HG03064 (cell line): ENCODE measurements at regions not wholly inside any gene's neighbourhood (a gene's known extent, or its start where the extent isn't known, plus 50 kb on each side); places are given as distances from the start of the nearest gene placed in this dataset.

Source experiments
- ATAC-seq: cut with Tn5 transposase; IDR thresholded peaks from one replicate; pipeline ENCODE4 v1.9.1; 2021; ENCODE audit warnings: low read depth; ENCODE audit not compliant: unreplicated experiment

DNA sequence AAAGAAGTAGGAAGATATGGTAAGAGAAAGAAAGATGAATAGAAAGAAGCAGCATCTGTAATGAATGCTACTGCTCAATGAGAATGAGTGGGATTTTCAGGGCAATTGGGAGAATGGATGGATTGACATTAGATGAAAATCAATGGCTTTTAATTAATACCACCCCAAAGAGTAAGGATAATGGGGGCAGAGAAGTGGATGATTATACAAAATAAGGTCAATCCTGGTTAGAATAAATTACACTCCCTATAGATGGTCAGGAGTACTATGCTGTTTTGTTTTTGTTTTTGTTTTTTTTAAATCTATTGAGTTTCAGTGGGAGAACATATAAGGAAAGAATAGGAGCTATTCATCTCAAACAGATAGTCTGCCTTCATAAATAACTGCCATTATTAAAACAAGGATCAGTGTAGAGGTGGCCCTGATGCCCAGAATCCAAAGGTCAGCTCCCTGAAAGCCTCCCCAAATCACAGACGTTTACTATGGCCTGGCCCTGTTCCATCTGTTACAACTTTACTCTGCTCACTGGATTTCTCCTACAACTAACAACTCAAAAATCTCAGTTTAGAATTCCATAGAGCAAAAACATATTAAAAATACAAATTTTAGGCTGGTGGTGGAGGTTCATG is 535.4 kb upstream of the NRSN1 start:
- no peak for ATAC-seq

DNA sequence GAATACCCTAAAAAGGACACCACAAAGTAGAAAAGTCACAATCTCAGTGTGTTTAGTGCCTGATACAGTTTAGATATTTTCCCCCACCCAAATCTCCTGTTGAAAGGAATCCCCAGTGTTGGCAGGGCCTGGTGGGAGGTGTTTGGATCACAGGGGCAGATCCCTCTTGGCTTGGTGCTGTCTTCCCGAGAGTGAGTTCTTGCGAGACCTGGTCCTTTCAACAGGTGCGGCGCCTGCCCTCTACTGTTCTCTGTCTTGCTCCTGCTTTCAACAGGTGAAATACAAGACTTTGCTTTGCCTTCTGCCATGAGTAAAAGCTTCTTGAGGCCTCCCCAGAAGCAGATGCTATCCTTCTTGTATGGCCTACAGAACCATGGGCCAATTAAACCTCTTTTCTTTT is 534.3 kb upstream of the NRSN1 start:
- no peak for ATAC-seq

GRCh38 chr6:23600118-23600517 is 525.9 kb upstream of the NRSN1 start:
- ATAC-seq, result no peak

GRCh38 chr6:23601811-23602345 is 524.1 kb upstream of the NRSN1 start:
- no peak for ATAC-seq

- ATAC-seq, result no peak
Observed at GRCh38 chr6:23608931-23609435, 517.0 kb upstream of the NRSN1 start.

- ATAC-seq, result no peak
Observed at GRCh38 chr6:23611776-23612381, 514.1 kb upstream of the NRSN1 start.

GRCh38 chr6:23618366-23618765 is 507.6 kb upstream of the NRSN1 start:
- ATAC-seq, result no peak

DNA sequence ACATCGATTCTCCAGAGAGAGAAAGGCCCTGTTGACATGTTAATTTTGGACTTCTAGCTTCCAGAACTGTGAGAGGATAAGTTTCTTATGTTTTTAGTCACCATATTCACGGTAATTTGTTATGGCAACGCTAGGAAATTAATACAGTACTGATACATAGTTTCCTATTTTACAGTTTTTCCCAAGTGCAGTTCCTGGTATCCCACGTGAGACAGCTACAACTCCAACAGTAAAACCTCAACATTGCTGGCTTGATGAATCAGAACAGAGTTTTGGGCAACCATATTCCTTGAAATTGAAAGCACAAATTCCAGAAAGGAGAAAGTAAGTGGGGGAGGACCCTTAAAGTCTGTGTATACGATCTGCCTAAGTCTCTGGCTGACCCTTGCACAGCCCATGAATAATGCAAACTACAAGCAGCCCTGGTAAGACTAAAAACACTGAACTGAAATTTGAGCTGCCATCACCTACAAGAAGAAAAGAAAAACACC is 505.1 kb upstream of the NRSN1 start:
- ATAC-seq, result no peak

GRCh38 chr6:23630726-23631635 is 495.0 kb upstream of the NRSN1 start:
- no peak for ATAC-seq

GRCh38 chr6:23633996-23634395 is 492.0 kb upstream of the NRSN1 start:
- ATAC-seq, result no peak

DNA sequence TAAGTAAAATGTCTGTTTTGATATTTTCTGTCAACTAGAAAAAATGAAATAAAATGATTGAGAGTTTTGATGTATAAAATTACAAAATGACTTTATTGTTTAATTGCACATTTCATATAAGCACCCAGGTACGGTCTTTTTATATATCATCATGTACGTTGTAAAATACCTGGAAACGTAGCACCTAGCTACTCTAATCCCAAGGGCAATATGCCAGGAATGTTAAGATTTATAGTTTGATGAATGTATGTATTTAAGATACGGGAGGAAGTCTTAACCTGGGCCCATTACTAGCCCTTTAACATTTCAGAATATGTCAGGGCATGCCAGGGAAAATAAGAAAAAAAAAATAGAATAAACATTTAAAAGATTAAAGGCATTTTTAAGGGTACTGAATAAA is 490.9 kb upstream of the NRSN1 start:
- no peak for ATAC-seq

GRCh38 chr6:23637296-23637695 is 488.7 kb upstream of the NRSN1 start:
- ATAC-seq, result no peak

DNA sequence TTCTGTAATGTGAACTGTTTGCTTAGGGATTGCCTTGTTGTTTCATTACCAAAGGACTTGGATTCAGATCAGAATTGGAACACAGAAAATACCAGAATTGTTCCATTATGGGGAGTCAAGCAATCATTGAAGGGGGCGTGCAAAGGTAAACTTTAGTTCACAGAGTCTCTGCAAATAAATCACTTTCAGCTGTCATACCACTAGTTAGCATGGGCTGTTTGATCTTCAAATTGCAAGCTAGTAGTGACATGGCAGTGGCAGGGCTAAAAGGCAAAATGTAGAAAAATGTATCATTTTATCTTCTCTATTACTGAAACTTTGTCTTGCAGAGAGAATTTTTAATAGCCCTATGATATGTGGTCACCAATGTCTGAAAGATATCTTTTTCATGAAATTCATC is 483.2 kb upstream of the NRSN1 start:
- ATAC-seq, result no peak

DNA sequence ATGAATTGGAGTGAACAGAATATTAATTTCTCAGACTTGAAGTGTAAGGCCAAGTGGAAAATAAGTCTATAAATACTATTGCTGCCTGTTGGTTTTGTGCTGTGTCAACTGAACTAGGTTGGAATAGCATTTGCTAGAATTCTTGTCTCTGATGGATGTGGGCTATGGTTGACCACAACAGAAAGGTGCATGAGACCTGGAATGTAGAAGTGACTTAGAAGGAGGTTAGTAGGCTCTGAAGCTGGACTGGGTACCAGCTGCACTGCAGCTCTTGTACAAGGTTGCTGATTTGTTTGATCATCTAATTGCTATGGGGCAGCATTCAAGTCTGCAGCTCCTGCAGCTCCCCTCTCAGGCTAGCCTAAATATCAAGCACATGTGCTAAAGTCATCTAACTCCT is 479.0 kb upstream of the NRSN1 start:
- no peak for ATAC-seq

DNA sequence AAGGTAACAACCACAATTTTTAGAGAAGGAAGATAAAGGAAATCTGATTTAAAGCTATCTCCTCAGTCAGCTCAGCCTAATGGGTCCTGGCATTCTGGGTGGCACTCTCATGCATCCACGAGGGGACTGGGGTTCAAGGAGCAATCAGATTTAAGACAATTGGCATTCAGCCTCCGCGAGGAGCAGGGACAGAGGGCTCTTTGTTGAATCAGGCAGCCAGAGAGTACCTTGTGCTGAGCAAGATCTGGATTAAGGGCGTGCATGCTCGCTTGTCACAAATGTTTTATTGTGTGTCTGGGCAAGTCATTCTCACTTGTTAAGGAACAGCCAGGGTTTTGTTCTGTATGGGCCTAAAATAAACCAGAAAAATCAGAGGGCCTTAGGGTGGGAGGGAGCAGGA is 475.3 kb upstream of the NRSN1 start:
- no peak for ATAC-seq

GRCh38 chr6:23654745-23655144 is 471.3 kb upstream of the NRSN1 start:
- ATAC-seq, result no peak

DNA sequence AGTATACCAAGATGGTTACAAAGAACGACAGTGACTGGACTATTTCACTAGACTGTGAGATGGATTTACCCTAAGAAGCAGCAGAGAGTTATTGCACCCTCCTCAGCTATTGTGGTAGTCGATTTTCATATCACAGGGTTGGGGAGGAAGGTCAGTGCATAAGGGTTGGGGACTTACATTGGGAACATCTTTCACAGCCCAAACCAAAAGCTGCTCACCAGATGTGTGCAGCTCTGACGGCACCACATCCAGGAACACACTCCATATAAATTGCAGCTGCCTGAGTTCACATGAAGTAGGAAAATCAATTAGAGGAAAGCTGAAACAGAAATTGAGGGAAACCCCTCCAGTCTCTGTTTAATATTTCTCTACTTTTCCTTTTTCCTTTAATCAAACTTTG is 470.5 kb upstream of the NRSN1 start:
- ATAC-seq, result no peak

GRCh38 chr6:23656255-23657194 is 469.5 kb upstream of the NRSN1 start:
- ATAC-seq, result no peak

- no peak for ATAC-seq
Observed at GRCh38 chr6:23659125-23659524, 466.9 kb upstream of the NRSN1 start.

- no peak for ATAC-seq
Observed at GRCh38 chr6:23661549-23661948, 464.5 kb upstream of the NRSN1 start.
